HCT116 (cell line): ENCODE measurements at regions not wholly inside any gene's neighbourhood (a gene's known extent, or its start where the extent isn't known, plus 50 kb on each side); places are given as distances from the start of the nearest gene placed in this dataset.

Experiments
- ATAC-seq: fragments of 200-7000 bp; cut with Tn5 transposase; 2 replicates; pipeline ENCODE4 v1.9.1; 2020; ENCODE audit warnings: mild to moderate bottlenecking, moderate library complexity
- BruUV-seq: library from RNA; stranded (reverse); fragments of 400-500 nt; replicated peaks from 2 replicates; lab custom pipeline; 2021; lab: Mats Ljungman, UMichigan
- CTCF ChIA-PET: fragments of 300-600 bp; sonication (Branson Sonifier 250); formaldehyde crosslinking; loops from one replicate; lab custom pipeline; 2021; ENCODE audit warnings: antibody characterized with exemption; lab: Charles Lee
- POLR2A ChIA-PET: fragments of 300-600, 350-600 bp; sonication (Branson Sonifier 250); formaldehyde crosslinking; loops from one replicate; lab custom pipeline; 2021; ENCODE audit warnings: antibody characterized with exemption; lab: Charles Lee
- RAD21 ChIA-PET, 2 experiments: fragments of 300-600 bp; sonication (Branson Sonifier 250); formaldehyde crosslinking; loops; one replicate each; lab custom pipeline; 2023; ENCODE audit warnings: low total read pairs in 2 of 2; ENCODE audit not compliant: uncharacterized antibody in 2 of 2, unreplicated experiment in 2 of 2, low non-redundant PET in 1 of 2; lab: Charles Lee
- DNase-seq: peaks from one replicate; pipeline ENCODE4 v3.0.0-alpha.2; 2010; ENCODE audit warnings: low read depth, low spot score
- H2AFZ ChIP-seq: fragments of 200-600 bp; shearing (Covaris generic), sonication (generic); 2 replicates; pipeline ENCODE4 v1.6.1; 2017; ENCODE audit warnings: low read depth, mixed run types, mixed read lengths, antibody characterized with exemption, low read length; ENCODE audit not compliant: poor library complexity, severe bottlenecking
- H3K27ac ChIP-seq: 2 replicates; pipeline ENCODE4 v1.5.1; 2012; ENCODE audit warnings: low read depth, low read length
- H3K27me3 ChIP-seq: fragments of 200-600 bp; sonication (generic); 2 replicates; pipeline ENCODE4 v1.6.1; 2016; ENCODE audit warnings: mixed run types, low read length, mixed read lengths; ENCODE audit not compliant: insufficient read depth
- H3K36me3 ChIP-seq, 2 experiments: fragments of 200-500 bp in 1 of 2; fragments of 200-600 bp in 1 of 2; sonication (Bioruptor generic) in 1 of 2; sonication (generic) in 1 of 2; 2 replicates each; pipeline versions ENCODE4 v1.5.1 to v1.6.1; 2014 to 2016; ENCODE audit warnings: low read length in 2 of 2, inconsistent platforms in 1 of 2, mixed read lengths in 1 of 2, mixed run types in 1 of 2; ENCODE audit not compliant: insufficient read depth in 2 of 2, control insufficient read depth in 1 of 2
- H3K4me1 ChIP-seq, 2 experiments: fragments of 200-600 bp in 1 of 2; sonication (generic) in 1 of 2; 2 replicates each; pipeline versions ENCODE4 v1.5.1 to v1.6.1; 2012 to 2017; ENCODE audit warnings: low read length in 2 of 2, inconsistent platforms in 1 of 2, mild to moderate bottlenecking in 1 of 2, mixed read lengths in 1 of 2, mixed run types in 1 of 2, moderate library complexity in 1 of 2; ENCODE audit not compliant: insufficient read depth in 2 of 2, control insufficient read depth in 1 of 2
- H3K4me2 ChIP-seq: fragments of 200-600 bp; sonication (generic); 2 replicates; pipeline ENCODE4 v1.6.1; 2017; ENCODE audit warnings: mixed run types, low read length, mixed read lengths
- H3K4me3 ChIP-seq, 2 experiments: fragments of 200-600 bp in 1 of 2; sonication (generic) in 1 of 2; replicated peaks in 1 of 2; 2 replicates each; pipeline ENCODE4 v1.5.1; 2011 to 2016; ENCODE audit warnings: low read length in 2 of 2, control low read depth in 1 of 2, low read depth in 1 of 2, mild to moderate bottlenecking in 1 of 2, mixed read lengths in 1 of 2, mixed run types in 1 of 2
- H3K79me2 ChIP-seq: fragments of 200-600 bp; sonication (generic); 2 replicates; pipeline ENCODE4 v1.6.1; 2017; ENCODE audit warnings: mild to moderate bottlenecking, mixed run types, low read length, moderate library complexity, mixed read lengths; ENCODE audit not compliant: insufficient read depth
- H3K9ac ChIP-seq: fragments of 200-600 bp; sonication (generic); 2 replicates; pipeline ENCODE4 v1.6.1; 2016; ENCODE audit warnings: low read length, mixed read lengths
- H3K9me2 ChIP-seq: fragments of 200-600 bp; sonication (generic), shearing (Covaris generic); 2 replicates; pipeline ENCODE4 v1.6.1; 2017; ENCODE audit warnings: mixed run types, mild to moderate bottlenecking, moderate library complexity; ENCODE audit not compliant: insufficient read depth
- H3K9me3 ChIP-seq, 2 experiments: fragments of 200-500 bp in 1 of 2; fragments of 200-600 bp in 1 of 2; sonication (Bioruptor generic) in 1 of 2; sonication (generic) in 1 of 2; 2 replicates each; pipeline ENCODE4 v1.6.1; 2014 to 2017; ENCODE audit warnings: low read length in 2 of 2, mixed read lengths in 2 of 2, inconsistent platforms in 1 of 2, low read depth in 1 of 2, mild to moderate bottlenecking in 1 of 2, mixed run types in 1 of 2, moderate library complexity in 1 of 2; ENCODE audit not compliant: control insufficient read depth in 1 of 2, insufficient read depth in 1 of 2
- H4K20me1 ChIP-seq: fragments of 200-600 bp; sonication (generic), shearing (Covaris generic); 2 replicates; pipeline ENCODE4 v1.6.1; 2017; ENCODE audit warnings: mixed run types, mild to moderate bottlenecking, moderate library complexity; ENCODE audit not compliant: insufficient read depth
- CBX3 ChIP-seq: IDR thresholded peaks from 2 replicates; pipeline ENCODE4 v1.6.1; 2012; ENCODE audit warnings: low read depth
- CEBPB ChIP-seq: IDR thresholded peaks from 2 replicates; pipeline ENCODE4 v1.6.1; 2012; ENCODE audit warnings: low read depth
- EGR1 ChIP-seq: IDR thresholded peaks from 2 replicates; pipeline ENCODE4 v1.6.1; 2012; ENCODE audit warnings: low read depth
- ELF1 ChIP-seq: IDR thresholded peaks from 2 replicates; pipeline ENCODE4 v1.6.1; 2012; ENCODE audit warnings: low read depth, borderline replicate concordance
- EZH2phosphoT487 ChIP-seq: fragments of 200-600 bp; IDR thresholded peaks from 2 replicates; pipeline ENCODE4 v1.6.1; 2018; ENCODE audit warnings: antibody characterized with exemption, borderline replicate concordance
- FOSL1 ChIP-seq: IDR thresholded peaks from 2 replicates; pipeline ENCODE4 v1.6.1; 2012; ENCODE audit warnings: low read depth
- JUND ChIP-seq: IDR thresholded peaks from 2 replicates; pipeline ENCODE4 v1.6.1; 2012
- MAX ChIP-seq: IDR thresholded peaks from 2 replicates; pipeline ENCODE4 v1.6.1; 2012
- POLR2A ChIP-seq: IDR thresholded peaks from 2 replicates; pipeline ENCODE4 v1.7.0; 2011; ENCODE audit warnings: borderline replicate concordance; ENCODE audit not compliant: insufficient read depth, insufficient read length; ENCODE audit errors: extremely low read depth
- POLR2AphosphoS5 ChIP-seq: IDR thresholded peaks from 2 replicates; pipeline ENCODE4 v1.6.1; 2011; ENCODE audit warnings: mild to moderate bottlenecking, low read depth, low read length, moderate library complexity
- RAD21 ChIP-seq: IDR thresholded peaks from 2 replicates; pipeline ENCODE4 v1.6.1; 2012; ENCODE audit warnings: low read depth, mild to moderate bottlenecking
- REST ChIP-seq: IDR thresholded peaks from 2 replicates; pipeline ENCODE4 v1.6.1; 2012; ENCODE audit warnings: low read depth
- SIN3A ChIP-seq: IDR thresholded peaks from 2 replicates; pipeline ENCODE4 v1.6.1; 2012; ENCODE audit warnings: low read depth
- SP1 ChIP-seq: IDR thresholded peaks from 2 replicates; pipeline ENCODE4 v1.6.1; 2012; ENCODE audit warnings: low read depth
- SRF ChIP-seq: IDR thresholded peaks from 2 replicates; pipeline ENCODE4 v1.6.1; 2012; ENCODE audit warnings: low read depth
- YY1 ChIP-seq: IDR thresholded peaks from 2 replicates; pipeline ENCODE4 v1.6.1; 2011; ENCODE audit warnings: low read length, low read depth, moderate library complexity, mild to moderate bottlenecking; ENCODE audit not compliant: insufficient replicate concordance; ENCODE audit errors: extremely low read depth
- ZFX ChIP-seq: fragments of 450-650 bp; IDR thresholded peaks from 2 replicates; pipeline ENCODE4 v1.6.1; 2017
- ZNF274 ChIP-seq: fragments of 200-500 bp; sonication (Bioruptor generic); IDR thresholded peaks from 2 replicates; pipeline ENCODE4 v1.6.1; 2014; ENCODE audit warnings: mild to moderate bottlenecking, low read depth, low read length, inconsistent platforms
- intact Hi-C: fragments of 100-400 bp; cut with micrococcal nuclease; formaldehyde crosslinking; loops from 2 replicates; pipeline ENCODE4 v1.10.0; 2022

GRCh38 chr12:91777268-91777992 lies 368.2 kb downstream of the BTG1 start:
- Histone ChIP-seq H4K20me1 (no peaks in the 10 kb centered on the region), H3K4me1 (peaks cover 17 to 53% of the 10 kb centered on the region in 2 experiments), H3K4me3 (0 out of 4 replicates have a peak overlapping the region, but pooled peaks of 1 of the 2 experiments have one; percentile 3), H3K27me3 (no peaks in the 10 kb centered on the region), H3K27ac (peak overlapping the region; percentile 13; the same call in 1 of the 2 replicates), H3K9me3 (no peaks in the 10 kb centered on the region), H3K9me2 (no peaks in the 10 kb centered on the region), H3K4me2 (peak overlapping the region; percentile 72), H2AFZ (peak overlapping the region; percentile 28), H3K9ac (peak overlapping the region; percentile 49; the same call in 1 of the 2 replicates), H3K79me2 (no peaks in the 10 kb centered on the region), H3K36me3 (no peaks in the 10 kb centered on the region)
- CTCF ChIA-PET, result interaction anchor here (1.2 kb wide), 1 partner anchor 34 kb away, joined by 4 read pairs; no protein-coding TSS in a partner anchor
- RAD21 ChIA-PET, result interaction anchor here in 1 of 2 experiments (0.7 kb wide), 1 partner anchor 321 kb away, joined by 3 read pairs; no protein-coding TSS in a partner anchor
- TF ChIP-seq SRF, result no peak
- TF ChIP-seq ZFX, result no peak
- peak; percentile 82 for TF ChIP-seq MAX
- TF ChIP-seq RAD21, result peak; percentile 4; the same call in 1 of the 2 replicates
- TF ChIP-seq YY1, result peak; percentile 58
- TF ChIP-seq CEBPB, result no peak
- TF ChIP-seq SIN3A, result no peak
- no peak for TF ChIP-seq ZNF274
- TF ChIP-seq JUND, result peak; percentile 50
- no peak for TF ChIP-seq EZH2phosphoT487
- TF ChIP-seq ELF1, result no peak
- TF ChIP-seq REST, result no peak
- TF ChIP-seq SP1, result peak; percentile 16; the same call in 1 of the 2 replicates
- peak; percentile 63; the same call in 1 of the 2 replicates for TF ChIP-seq FOSL1
- TF ChIP-seq CBX3, result 0 out of 2 replicates have a peak, but pooled peaks have one; percentile 17
- 0 out of 2 replicates have a peak, but pooled peaks have one; percentile 31 for TF ChIP-seq POLR2AphosphoS5
- no peak for TF ChIP-seq POLR2A
- TF ChIP-seq EGR1, result no peak
- peak; percentile 64 for ATAC-seq
- BruUV-seq, result no TSS peak
- POLR2A ChIA-PET, result interaction anchor here (1.0 kb wide), 1 partner anchor 366 kb away, joined by 4 read pairs; no protein-coding TSS in a partner anchor
- DNase-seq, result peak; percentile 72
- intact Hi-C loops, result loop anchor here (10.0 kb wide), 1 partner anchor 367 kb away; the partner anchor contains the start of gene BTG1
